ENCODE measurements at regions not wholly inside any gene's neighbourhood (a gene's known extent, or its start where the extent isn't known, plus 50 kb on each side); places are given as distances from the start of the nearest gene placed in this dataset.

DNA sequence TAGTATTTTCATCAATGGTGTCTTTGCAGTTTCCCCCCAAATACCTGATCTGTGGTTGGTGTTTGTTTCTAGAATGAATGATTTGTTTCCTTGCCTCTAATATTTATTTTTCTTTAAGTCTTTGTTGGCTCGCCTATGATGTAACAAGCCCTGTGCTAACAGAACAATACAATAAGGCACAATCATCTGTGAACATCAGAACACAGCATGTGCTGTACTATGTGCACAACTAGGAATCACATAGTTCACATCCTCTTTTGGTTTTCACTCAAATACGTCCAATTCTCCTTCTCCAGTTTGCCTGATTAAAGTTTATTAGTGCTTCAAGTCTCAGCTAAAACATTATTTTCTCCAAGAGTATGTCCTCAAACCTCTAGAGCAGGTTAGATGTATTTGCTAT lies 613.1 kb downstream of the EPHA7 start:
- no peak for DNase-seq

DNA sequence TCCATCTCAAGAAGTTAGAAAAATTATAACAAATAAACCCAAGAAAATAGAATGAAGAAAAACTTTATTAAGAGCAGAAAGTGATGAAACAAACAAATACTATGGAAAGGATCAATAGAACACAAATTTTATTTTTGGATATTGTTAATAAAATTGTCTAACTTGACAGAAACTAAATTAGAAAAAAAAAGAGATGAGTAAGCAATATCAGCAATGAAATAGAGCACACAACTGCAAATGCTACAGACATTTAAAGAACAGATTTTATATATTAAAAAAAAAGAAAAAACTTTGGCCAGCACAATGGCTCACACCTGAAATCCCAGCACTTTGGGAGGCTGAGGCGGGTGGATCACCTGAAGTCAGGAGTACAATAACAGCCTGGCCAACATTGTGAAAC lies 628.0 kb downstream of the EPHA7 start:
- DNase-seq, result no peak

DNA sequence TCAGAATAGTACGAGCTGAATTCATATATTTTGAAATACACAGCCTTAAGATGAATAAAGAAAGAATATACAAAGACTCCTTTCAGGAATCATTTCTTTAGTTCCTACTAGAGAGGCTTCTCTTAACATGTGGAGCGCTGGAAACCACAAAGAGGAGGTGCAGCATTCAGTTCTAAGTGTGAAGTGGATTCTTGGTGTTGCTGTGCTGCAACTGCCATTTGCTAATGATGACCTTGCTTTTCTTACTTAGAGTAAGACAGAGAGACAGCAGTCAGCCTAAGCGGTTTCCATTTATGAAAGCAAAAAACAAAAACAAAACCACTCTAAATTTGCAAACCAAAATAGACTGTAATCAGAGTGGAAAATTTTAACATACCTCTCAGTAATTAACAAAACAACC lies 629.0 kb downstream of the EPHA7 start:
- no peak for DNase-seq

DNA sequence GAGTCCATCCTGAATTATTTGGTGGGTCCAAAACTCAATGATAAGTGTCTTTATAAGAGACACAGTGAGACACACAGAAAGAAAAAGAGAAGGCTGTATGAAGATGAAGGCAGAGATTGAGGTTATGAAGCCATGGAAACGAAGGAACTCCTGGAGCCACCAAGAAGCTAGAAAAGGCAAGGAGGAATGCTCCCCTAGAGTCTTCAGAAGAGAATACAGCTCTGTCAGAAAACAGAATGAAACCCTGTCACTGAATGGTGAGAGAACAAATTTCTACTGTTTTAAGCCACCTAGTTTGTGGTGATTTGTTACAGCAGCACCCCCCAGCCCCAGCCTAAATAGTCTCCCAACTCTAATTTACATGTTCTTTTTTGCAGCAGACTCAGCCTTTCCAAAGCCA lies 635.1 kb downstream of the EPHA7 start:
- no peak for DNase-seq

DNA sequence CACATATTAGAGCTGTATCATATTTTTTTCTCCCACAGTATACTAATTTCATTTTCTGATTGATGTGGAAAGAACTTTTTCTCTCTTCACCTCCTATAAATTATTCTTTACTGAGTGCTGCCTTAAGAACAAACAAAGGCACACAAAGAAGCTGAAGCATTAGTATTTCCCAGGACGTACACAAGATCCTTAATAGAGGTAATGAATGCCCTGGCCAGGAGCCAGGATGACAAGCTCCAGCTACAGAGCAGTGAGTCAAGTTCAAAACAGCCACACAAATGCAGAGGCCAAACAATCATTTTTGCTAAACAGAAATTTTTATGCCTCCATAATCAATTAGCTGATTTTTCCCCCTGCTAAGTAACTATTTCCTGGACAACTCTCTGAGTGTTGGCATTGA lies 639.6 kb downstream of the EPHA7 start:
- DNase-seq, result no peak

DNA sequence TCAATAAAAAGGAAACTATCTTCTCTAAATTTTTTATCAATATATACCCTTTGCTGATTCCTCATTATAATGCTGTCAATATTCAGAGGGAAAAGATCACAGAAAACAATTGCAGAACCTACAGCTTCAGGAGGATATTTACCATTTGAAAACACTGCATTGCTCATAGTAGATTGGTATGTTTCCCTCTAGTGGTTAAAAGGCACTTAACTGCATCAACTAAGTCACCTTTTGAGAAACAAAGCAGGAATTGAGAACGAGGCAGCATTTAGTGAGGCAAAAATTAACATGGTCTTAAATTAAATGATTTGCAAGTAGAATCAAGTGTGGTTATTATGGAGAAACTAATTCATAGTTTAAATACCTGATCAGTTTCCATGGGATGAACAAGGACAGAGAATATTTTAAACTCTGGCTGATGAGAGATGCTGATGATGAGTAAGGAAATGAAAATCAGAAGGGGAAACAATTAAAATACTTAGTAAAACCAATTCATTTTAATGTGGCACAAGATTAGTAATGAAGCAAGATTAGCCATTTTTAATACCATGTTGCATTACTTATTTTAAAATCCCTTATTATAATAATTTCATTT lies 642.1 kb downstream of the EPHA7 start:
- DNase-seq, result no peak

DNA sequence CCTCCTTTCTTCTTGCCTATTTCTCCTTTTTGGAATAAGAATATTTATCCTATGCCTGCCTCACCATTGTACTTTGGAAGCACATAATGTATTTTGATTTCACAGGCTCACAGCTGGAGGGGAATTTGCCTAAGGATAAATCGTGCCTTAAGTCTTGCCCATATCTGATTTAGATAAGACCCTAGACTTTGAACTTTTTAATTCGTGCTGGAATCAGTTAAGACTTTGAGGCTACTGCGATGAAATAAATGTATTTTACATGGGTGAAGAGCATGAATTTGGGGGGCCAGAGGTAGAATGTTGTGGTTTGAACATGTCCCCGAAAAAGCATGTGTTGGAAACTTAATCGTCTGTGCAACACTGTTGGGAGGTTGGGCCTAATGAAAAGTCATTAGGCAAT lies 648.8 kb downstream of the EPHA7 start:
- DNase-seq, result no peak

DNA sequence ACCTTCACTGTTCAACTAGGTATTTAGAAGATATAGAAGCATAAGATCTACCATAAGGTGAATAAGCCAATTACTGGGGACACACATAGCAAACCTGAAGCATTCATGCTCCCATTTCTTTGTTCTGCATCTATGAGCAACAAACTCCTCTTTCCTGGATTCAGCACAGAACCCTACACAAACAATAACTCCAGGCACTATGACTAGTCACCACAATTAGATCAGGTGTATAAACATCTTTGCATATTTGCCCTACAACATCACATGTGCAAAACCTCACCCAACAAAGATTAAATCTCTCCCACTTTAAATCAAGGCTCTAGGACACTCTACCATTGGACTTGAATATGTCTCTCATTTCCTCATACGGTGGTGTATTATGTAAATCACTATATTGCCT lies 652.3 kb downstream of the EPHA7 start:
- no peak for DNase-seq

DNA sequence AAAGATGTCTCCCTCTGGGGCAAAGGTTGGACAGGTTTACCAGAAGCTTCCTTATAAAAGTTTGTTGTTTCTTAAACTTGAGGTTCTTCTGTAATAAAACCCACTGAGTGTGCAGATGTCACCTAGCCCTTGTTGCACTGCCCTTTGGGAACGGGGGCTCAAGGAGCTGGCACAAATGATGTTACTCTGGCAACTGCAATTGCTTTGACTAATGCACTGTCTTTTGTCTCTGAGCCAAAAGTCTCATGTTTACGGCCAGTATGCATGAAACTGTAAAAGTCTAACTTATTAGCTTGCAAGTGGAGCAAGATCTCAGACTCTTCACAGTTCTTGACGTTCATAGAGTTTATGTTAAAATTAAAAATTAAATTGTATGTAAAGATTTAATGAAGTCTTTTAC lies 655.7 kb downstream of the EPHA7 start:
- no peak for DNase-seq

DNA sequence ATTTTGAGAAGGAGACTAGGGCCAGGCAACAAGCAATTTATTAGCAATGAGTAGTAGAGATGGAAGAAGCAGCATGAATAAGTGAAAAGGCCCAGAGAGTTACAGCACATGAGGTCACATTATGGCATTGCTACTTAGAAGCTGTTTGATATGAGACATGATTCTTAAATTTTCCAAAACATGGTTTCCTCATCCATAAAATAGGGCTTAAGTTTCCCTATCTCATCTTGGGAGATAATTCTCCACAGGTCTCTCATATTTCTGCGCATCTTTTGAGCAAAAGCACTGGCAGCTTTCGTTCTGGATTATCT lies 656.1 kb downstream of the EPHA7 start:
- no peak for DNase-seq

DNA sequence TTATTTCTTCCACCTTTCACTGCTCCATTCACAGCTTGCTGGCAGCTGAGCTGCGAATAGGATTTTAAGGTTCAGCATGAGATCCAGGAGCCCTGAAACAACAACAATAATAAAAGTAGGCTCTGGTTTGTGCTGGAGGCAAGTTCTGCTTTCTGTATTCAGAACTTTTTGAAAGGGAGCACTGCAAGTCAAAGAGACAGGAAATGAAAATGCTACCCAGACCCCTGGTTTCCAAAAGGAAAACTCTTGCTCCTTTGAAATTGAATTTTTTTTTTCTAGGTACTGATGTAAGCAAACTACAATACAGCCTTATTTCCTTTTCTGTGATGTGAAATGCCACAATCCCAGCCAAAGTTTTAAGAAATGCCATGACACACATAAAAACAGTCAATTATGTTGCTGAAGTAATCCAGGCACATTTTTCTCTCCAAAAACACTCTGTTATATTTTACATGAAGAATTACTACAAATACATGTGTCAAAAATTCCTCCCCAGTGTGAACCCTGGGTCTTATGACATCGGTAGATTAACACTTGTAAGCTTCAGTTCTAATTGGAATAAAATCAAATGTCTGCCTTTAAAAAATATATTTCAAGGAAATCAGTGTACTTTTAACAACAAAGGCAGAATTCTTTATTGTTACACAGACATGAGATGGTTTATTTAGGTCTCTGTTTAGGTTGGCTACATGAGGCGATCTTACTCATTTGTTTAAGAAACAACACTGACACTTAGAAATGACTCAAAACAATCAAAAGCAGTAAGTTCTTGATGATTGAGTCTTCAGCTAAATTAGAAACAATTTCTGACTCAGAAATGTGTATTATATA lies 656.7 kb downstream of the EPHA7 start:
- DNase-seq, result no peak

DNA sequence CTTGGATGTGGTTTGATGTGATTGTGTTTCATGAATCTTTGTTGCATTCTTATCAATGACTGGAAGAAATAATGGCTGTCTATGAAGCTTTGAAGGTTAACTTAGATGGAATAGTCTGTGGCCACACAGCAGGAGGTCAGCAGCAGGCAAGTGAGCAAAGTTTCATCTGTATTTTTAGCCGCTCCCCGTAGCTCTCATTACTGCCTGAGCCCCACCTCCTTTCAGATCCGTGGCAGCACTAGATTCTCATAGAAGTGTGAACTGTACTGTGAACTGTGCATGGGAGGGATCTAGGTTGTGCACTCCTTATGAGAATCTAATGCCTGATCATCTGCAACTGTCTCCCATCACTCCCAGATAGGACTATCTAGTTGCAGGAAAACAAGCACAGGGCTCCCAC lies 660.2 kb downstream of the EPHA7 start:
- no peak for DNase-seq

DNA sequence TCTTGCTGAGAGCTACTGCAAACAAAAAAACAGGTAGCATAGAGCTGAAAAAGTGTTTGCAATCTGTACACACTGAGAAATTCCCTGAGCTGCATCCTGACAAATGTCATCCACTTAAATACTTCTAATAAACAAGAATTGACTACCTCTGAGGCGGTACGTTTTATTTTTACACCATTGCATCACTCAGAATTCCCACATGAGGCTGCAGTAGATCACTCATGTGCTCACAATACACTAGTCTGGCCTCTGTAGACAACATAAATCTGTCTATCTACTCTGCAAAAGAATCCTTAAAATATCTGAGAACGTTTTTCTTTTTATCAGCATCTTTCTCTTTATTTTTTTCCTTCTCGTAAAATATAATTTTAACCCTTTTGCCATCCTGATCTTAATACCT lies 661.4 kb downstream of the EPHA7 start:
- no peak for DNase-seq

DNA sequence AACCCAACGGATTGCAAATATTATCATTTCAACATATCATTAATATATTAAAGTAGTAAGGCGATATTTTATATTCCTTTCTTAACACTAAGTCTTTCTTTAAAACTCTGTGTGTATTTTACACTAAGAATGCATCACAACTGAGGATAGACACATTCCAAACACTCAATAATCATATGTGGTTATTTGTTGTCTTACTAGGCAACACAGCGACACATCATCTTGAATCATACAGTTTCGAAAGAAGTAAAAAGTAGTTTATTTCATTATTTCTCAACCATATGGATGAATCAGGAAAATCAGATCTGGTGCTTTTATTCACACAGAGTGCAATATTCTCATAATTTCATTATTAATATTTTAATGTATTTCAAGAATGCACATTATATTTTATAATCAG lies 662.4 kb downstream of the EPHA7 start:
- DNase-seq, result no peak

DNA sequence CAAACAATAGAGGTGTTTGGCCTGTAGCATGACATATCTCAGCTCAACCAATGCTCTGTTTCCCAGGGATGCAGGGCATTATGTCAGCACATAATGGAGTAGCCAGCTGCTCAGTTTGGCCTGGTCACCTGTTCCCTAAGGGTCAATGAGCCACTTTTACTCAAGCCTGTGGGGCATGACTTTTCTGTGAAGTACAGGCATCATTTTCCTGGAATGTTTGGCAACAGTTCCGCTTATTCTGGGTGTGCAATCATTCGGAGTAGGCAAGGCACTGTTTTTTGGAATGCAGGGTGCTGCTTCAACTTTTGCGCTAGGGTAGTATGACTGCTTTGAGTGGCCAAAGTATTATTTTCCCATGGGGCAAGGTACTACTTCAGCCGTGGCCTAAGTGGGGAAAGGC lies 665.4 kb downstream of the EPHA7 start:
- no peak for DNase-seq

DNA sequence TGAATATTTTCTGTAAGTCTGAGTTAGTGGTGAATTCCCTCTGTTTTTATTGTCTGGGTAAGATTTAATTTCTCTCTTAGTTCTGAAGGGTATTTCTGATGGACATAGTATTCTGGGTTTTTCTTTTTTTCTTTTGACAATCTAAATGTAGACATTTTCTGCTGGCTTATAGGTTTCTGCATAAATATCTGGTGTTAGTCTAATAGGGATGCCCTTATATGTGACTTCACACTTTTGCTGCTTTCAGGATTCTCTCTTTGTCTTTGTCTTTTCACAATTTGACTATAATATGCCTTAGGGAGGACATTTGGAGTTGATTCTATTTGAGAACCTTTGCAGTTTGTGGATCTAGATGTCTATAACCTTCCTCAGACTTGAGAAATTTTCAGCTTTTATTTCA lies 667.2 kb downstream of the EPHA7 start:
- DNase-seq, result no peak

DNA sequence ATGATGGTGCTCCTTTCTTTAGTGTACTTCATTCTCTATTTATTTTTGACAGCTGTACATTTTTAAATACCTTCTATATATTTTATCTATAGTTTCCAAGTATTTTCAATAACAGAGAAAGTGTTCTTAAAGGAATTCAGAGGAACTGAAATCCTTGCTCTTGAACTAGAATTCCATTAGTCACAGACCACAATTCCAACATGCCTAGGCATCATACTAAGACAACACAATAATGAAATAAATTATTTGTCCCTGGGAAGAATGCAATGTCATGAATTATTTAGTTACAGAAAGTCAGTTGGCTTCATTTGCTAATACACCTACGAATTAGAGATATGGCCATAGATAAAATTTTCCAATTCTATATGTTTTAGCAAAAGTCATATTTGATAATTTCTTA lies 671.2 kb downstream of the EPHA7 start:
- DNase-seq, result no peak

DNA sequence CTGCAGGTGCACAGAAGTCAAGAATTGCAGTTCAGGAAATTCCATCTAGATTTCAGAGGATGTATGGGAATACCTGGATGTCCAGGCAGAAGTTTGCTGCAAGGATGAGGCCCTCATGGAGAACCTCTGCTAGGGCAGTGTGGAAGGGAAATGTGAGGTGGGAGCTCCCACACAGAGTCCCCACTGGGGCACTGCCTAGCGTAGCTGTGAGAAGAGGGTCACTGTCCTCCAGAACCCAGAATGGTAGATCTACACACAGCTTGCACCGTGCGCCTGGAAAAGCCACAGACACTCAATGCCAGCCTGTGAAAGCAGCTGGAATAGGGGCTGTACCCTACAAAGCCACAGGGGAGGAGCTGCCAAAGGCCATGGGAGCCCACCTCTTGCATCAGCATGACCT lies 681.4 kb downstream of the EPHA7 start:
- DNase-seq, result no peak

DNA sequence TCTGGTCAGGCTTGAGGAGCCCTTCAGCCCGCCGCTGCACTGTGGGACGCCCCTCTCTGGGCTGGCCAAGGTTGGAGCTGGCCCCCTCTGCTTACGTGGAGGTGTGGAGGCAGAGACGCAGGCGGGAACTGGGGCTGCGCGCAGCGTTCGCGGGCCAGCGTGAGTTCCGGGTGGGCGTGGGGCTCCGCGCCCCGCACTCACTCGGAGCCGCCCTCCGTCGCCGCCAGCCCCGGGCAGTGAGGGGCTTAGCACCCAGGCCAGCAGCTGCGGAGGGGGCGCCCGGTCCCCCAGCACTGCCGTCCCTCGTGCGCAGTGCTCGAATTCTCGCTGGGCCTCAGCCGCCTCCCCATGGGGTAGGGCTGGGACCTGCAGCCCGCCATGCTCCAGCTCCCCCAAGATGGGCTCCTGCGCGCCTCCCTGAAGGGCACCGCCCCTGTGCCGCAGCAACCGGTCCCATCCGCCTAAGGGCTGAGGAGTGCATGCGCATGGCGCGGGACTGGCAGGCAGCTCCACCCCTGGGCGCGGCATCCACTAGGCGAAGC lies 695.9 kb downstream of the EPHA7 start:
- DNase-seq, result no peak

DNA sequence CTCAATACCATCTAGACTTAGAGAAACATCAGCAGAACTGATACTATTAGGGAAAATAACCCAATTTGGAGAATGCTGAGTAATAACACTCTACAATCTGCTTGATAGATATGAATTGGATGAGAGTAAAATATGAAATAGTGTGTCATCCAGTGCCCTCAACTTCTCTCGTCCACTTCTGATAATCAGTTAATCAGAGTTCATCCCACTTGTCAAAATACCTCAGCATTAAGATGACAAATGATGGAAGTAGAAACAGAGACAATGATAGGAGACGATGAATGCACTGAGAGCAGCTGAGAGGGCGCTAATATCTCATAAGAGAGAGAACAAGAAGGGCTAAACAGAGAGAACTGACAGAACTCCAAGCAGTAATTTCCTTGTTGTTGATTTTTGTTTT lies 699.6 kb downstream of the EPHA7 start:
- no peak for DNase-seq

DNA sequence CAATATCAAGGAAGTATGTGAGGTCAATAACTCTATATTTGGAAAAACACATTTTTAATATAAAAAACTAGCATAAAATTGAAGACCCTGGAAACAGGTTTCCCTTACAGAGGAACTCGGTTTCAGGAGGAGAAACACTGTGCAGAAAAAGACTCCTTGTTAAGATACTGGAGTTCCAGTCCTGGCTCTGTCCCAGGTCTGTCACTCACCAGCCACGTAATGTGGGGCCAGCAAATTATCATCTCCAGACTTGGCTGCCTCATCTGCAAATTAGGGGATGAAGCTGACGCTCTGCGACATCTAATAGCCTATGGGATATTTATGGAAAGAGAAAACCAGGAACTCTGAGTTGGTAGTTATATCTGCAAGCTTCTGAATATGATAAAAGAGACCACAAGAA lies 702.7 kb downstream of the EPHA7 start:
- no peak for DNase-seq

DNA sequence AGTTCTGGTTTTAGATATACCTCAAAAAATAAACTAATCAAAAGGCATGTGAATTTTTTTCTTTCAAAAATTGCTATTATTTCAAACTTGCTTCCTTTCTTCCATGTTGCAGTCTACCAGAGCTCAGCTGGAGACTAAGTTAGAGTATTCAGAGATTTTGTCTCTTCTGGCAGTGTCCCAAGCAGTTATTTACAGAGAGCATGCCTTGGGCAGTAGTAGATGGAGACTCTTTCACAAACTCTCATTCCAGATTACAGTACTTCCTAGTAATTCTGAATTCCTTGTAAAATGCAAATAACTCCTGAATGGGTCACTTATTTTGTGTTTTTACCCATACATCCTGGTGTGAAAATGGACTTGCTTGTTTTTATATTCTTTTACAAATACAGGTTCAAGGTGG lies 703.4 kb downstream of the EPHA7 start:
- no peak for DNase-seq

DNA sequence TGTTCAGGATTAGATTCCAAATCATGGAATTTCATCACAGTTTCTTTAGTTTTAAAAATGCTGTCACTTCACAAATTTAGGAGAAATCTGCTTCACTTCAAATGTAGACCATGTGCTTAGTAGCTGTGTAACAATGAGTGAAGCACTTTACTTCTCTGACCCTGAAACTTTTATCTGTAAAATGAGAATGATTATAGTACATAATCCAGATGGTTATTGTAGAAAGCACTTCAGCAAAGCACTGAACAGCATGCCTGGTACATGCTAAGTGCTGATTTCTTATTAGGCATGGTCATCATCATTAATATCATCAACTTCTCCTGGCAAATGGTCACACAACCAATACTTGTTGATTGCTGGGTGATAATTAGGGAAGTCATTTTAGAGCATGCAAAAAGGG lies 705.0 kb downstream of the EPHA7 start:
- DNase-seq, result no peak

DNA sequence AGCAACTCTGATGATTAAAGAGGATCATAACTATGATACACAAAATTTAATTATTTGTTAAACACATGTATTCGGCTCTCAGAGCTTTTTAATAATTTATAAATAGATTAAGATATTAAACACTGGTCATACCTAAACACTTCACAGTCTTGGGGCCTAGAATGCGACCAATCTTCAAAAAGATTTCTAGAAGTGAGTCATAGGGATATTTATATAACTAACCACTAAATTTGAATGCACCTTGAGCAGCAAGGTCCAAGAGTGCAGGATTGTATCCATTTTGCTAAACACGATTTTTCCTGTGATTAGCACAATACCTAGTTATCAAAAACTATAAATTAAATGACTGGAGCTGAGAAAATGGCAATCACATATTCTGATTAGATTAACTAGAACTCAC lies 709.3 kb downstream of the EPHA7 start:
- no peak for DNase-seq

DNA sequence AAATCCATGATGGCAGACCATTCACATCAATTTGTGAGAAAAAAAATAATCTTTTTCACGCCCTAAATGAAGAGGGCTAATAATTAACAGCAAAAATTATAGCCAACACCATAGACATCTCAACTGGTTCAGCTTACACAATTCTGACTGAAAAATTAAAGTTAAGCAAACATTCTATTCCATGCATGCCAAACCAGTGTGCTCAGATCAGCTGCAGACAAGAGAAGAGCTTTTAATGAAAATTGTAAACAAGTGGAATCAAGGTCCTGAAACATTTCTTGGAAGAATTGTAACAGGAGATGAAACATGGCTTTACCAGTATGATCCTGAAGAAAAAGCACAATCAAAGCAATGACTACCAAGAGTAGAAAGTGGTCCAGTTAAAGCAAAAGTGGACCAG lies 710.4 kb downstream of the EPHA7 start:
- DNase-seq, result no peak
